ENCODE measurements at regions not wholly inside any gene's neighbourhood (a gene's known extent, or its start where the extent isn't known, plus 50 kb on each side); places are given as distances from the start of the nearest gene placed in this dataset.

GRCh38 chr17:74134991-74135390 lies 68.5 kb upstream of the RPL38 start:
- POLR2A ChIA-PET, result interaction anchor here (0.6 kb wide), 1 partner anchor 202 kb away, joined by 5 read pairs; no protein-coding TSS in a partner anchor
- no TSS peak for BruUV-seq (replicated peaks)
- peaks cover 20 to 58% of the 10 kb centered on the region in 2 experiments for H3K27me3 ChIP-seq (ENCODE audit: control insufficient read depth in 2 of 2, insufficient read depth in 2 of 2, low read length in 2 of 2)

More at GRCh38 chr17:74134991-74135390, 68.5 kb upstream of the RPL38 start:
- Histone ChIP-seq H3K9me1 (ENCODE audit: control insufficient read depth, insufficient read depth, low read length) (peaks cover 3% of the 10 kb centered on the region), H3K36me3 (ENCODE audit: control insufficient read depth, insufficient read depth, low read length) (no peaks in the 10 kb centered on the region), H3K79me2 (ENCODE audit: control insufficient read depth, insufficient read depth, low read length) (no peaks in the 10 kb centered on the region), H3K4me3 (no peak overlapping the region), H3K27ac (ENCODE audit: extremely low read depth, low read depth, low read length) (no peak overlapping the region), H4K20me1 (replicated peaks; ENCODE audit: control insufficient read depth, insufficient read depth, low read length) (no peaks in the 10 kb centered on the region), H3K4me2 (ENCODE audit: insufficient read depth, low read length) (no peak overlapping the region), H3K4me1 (replicated peaks in 1 of 2; ENCODE audit: control insufficient read depth in 2 of 2, insufficient read depth in 2 of 2, low read length in 2 of 2) (no peaks in the 10 kb centered on the region), H3K9me3 (replicated peaks; ENCODE audit: control insufficient read depth, insufficient read depth, low read depth, low read length) (no peaks in the 10 kb centered on the region), H3K9ac (ENCODE audit: insufficient read depth in 1 of 2, low read depth in 2 of 2, low read length in 2 of 2) (no peak overlapping the region), H2AFZ (ENCODE audit: low read depth, low read length) (no peak overlapping the region)
- FAIRE-seq (no peak), DNase-seq (ENCODE audit: extremely low read depth in 1 of 4, low spot score in 3 of 4) (no peak), ATAC-seq (no peak)
- WGBS (ENCODE audit: insufficient coverage, low coverage, missing lambda C conversion rate), result 13% methylated on average over 1 of the region's 1 CpG
- in situ Hi-C loops (cut with MboI) (no loop called here), intact Hi-C loops (cut with micrococcal nuclease) (no loop called here)
- TF ChIP-seq ZNF384 (IDR thresholded peaks at IDR 0.05; ENCODE audit: low read depth, low read length) (no peak), PREB (CRISPR knock-in tag; IDR thresholded peaks at IDR 0.05) (no peak), ZNF449 (CRISPR knock-in tag; IDR thresholded peaks at IDR 0.05) (no peak), ZMIZ1 (IDR thresholded peaks at IDR 0.05; ENCODE audit: low read depth in 2 of 2, low read length in 2 of 2) (no peak), RAD51 (IDR thresholded peaks at IDR 0.05; ENCODE audit: borderline replicate concordance, low read depth) (no peak), TRIM28 (IDR thresholded peaks at IDR 0.05) (no peak)
- CTCF ChIA-PET (ENCODE audit: low intra/inter-chr PET ratio), result no interaction called here
